IMR-90 (cell line): ENCODE measurements at regions not wholly inside any gene's neighbourhood (a gene's known extent, or its start where the extent isn't known, plus 50 kb on each side); places are given as distances from the start of the nearest gene placed in this dataset.

Source experiments
- ATAC-seq: fragments of 200-7000 bp; cut with Tn5 transposase; 2 replicates; pipeline ENCODE4 v1.9.1; 2020; ENCODE audit warnings: low read depth, mild to moderate bottlenecking, moderate library complexity
- BruUV-seq: library from RNA; stranded (reverse); fragments of 400-500 nt; replicated peaks from 2 replicates; lab custom pipeline; 2021; lab: Mats Ljungman, UMichigan
- CTCF ChIA-PET: fragments of 300-600 bp; formaldehyde crosslinking; extraction: SDS; loops from one replicate; lab custom pipeline; 2021; ENCODE audit warnings: antibody characterized with exemption; lab: Yijun Ruan, JAX
- POLR2A ChIA-PET: fragments of 300-600 bp; sonication (Branson Sonifier 250); formaldehyde crosslinking; loops from one replicate; lab custom pipeline; 2022; ENCODE audit warnings: antibody characterized with exemption; ENCODE audit not compliant: unreplicated experiment; lab: Charles Lee
- DNase-seq: peaks from one replicate; pipeline ENCODE4 v3.0.0; 2013
- H2AFZ ChIP-seq: replicated peaks from 2 replicates; pipeline ENCODE3; 2013; ENCODE audit warnings: low read length, mild to moderate bottlenecking; ENCODE audit not compliant: poor library complexity
- H2AK5ac ChIP-seq: 2 replicates; pipeline ENCODE4 v1.6.1; 2013; ENCODE audit warnings: low read depth, low read length, inconsistent platforms
- H2AK9ac ChIP-seq: replicated peaks from 2 replicates; pipeline ENCODE3; 2013; ENCODE audit warnings: mild to moderate bottlenecking, low read depth, low read length, moderate library complexity; ENCODE audit not compliant: poor library complexity
- H2BK120ac ChIP-seq: 2 replicates; pipeline ENCODE4 v1.6.1; 2013; ENCODE audit warnings: low read depth, low read length, inconsistent platforms
- H2BK15ac ChIP-seq: 3 replicates; pipeline ENCODE4 v1.6.1; 2013; ENCODE audit warnings: low read depth, low read length, inconsistent platforms
- H2BK20ac ChIP-seq: 2 replicates; pipeline ENCODE4 v1.6.1; 2013; ENCODE audit warnings: low read depth, mild to moderate bottlenecking, inconsistent platforms, low read length, moderate library complexity
- H2BK5ac ChIP-seq: 2 replicates; pipeline ENCODE4 v1.6.1; 2013; ENCODE audit warnings: mild to moderate bottlenecking, low read depth, low read length, inconsistent platforms; ENCODE audit not compliant: poor library complexity, severe bottlenecking
- H3K14ac ChIP-seq: replicated peaks from 2 replicates; pipeline ENCODE4 v1.6.1; 2013; ENCODE audit warnings: low read depth, low read length, inconsistent platforms
- H3K18ac ChIP-seq: 2 replicates; pipeline ENCODE4 v1.6.1; 2013; ENCODE audit warnings: low read depth, low read length, control low read depth
- H3K23ac ChIP-seq: 2 replicates; pipeline ENCODE4 v1.6.1; 2013; ENCODE audit warnings: low read depth, low read length, inconsistent platforms
- H3K27ac ChIP-seq: 2 replicates; pipeline ENCODE4 v1.5.1; 2013; ENCODE audit warnings: mild to moderate bottlenecking, control low read depth, low read length; ENCODE audit not compliant: insufficient read depth
- H3K27me3 ChIP-seq: 2 replicates; pipeline ENCODE4 v1.6.1; 2013; ENCODE audit warnings: low read length; ENCODE audit not compliant: control insufficient read depth, insufficient read depth
- H3K36me3 ChIP-seq: 2 replicates; pipeline ENCODE4 v1.6.1; 2013; ENCODE audit warnings: low read length, mixed read lengths; ENCODE audit not compliant: control insufficient read depth, insufficient read depth
- H3K4ac ChIP-seq: 2 replicates; pipeline ENCODE4 v1.6.1; 2013; ENCODE audit warnings: low read depth, low read length, inconsistent platforms
- H3K4me1 ChIP-seq: 2 replicates; pipeline ENCODE4 v1.6.1; 2013; ENCODE audit warnings: low read length, mixed read lengths; ENCODE audit not compliant: control insufficient read depth, insufficient read depth
- H3K4me2 ChIP-seq: 2 replicates; pipeline ENCODE4 v1.6.1; 2013; ENCODE audit warnings: low read depth, mild to moderate bottlenecking, control low read depth, low read length, moderate library complexity
- H3K4me3 ChIP-seq: 2 replicates; pipeline ENCODE4 v1.5.1; 2013; ENCODE audit warnings: low read depth, mild to moderate bottlenecking, control low read depth, low read length, moderate library complexity; ENCODE audit not compliant: insufficient read depth
- H3K56ac ChIP-seq: 2 replicates; pipeline ENCODE4 v1.6.1; 2013; ENCODE audit warnings: low read length, inconsistent platforms; ENCODE audit not compliant: insufficient read depth; ENCODE audit errors: extremely low read depth
- H3K79me1 ChIP-seq, 2 experiments: 2 replicates each; pipeline ENCODE4 v1.6.1; 2013; ENCODE audit warnings: low read length in 2 of 2, inconsistent platforms in 1 of 2, low read depth in 1 of 2
- H3K9ac ChIP-seq: 2 replicates; pipeline ENCODE4 v1.6.1; 2013; ENCODE audit warnings: low read depth, low read length, control low read depth
- H3K9me1 ChIP-seq: 2 replicates; pipeline ENCODE4 v1.6.1; 2013; ENCODE audit warnings: low read length, inconsistent platforms; ENCODE audit not compliant: insufficient read depth
- H3K9me3 ChIP-seq: 2 replicates; pipeline ENCODE4 v1.6.1; 2013; ENCODE audit warnings: low read length; ENCODE audit not compliant: control insufficient read depth, insufficient read depth
- H4K20me1 ChIP-seq: 2 replicates; pipeline ENCODE4 v1.6.1; 2013; ENCODE audit warnings: low read length, inconsistent platforms; ENCODE audit not compliant: insufficient read depth
- H4K5ac ChIP-seq: 2 replicates; pipeline ENCODE4 v1.6.1; 2013; ENCODE audit warnings: mild to moderate bottlenecking, low read depth, low read length, control low read depth
- H4K8ac ChIP-seq, 2 experiments: 2 replicates each; pipeline ENCODE4 v1.6.1; 2013; ENCODE audit warnings: low read depth in 2 of 2, low read length in 2 of 2, control low read depth in 1 of 2, inconsistent platforms in 1 of 2
- H4K91ac ChIP-seq: 2 replicates; pipeline ENCODE4 v1.6.1; 2013; ENCODE audit warnings: low read depth, low read length, inconsistent platforms; ENCODE audit not compliant: insufficient read depth
- CEBPB ChIP-seq: IDR thresholded peaks from 2 replicates; pipeline ENCODE4 v1.6.1; 2012; ENCODE audit warnings: low read depth, low read length, improper control_type of control experiment
- CHD1 ChIP-seq: IDR thresholded peaks from 2 replicates; pipeline ENCODE4 v1.6.1; 2012; ENCODE audit warnings: low read depth, low read length, improper control_type of control experiment
- ELK1 ChIP-seq: fragments of 150-350 bp; IDR thresholded peaks from 2 replicates; pipeline ENCODE4 v1.6.1; 2016; ENCODE audit warnings: low read depth, mild to moderate bottlenecking, low read length, moderate library complexity, borderline replicate concordance
- MAFK ChIP-seq: IDR thresholded peaks from 2 replicates; pipeline ENCODE4 v1.6.1; 2012; ENCODE audit warnings: low read depth, low read length, improper control_type of control experiment
- MAZ ChIP-seq: IDR thresholded peaks from 2 replicates; pipeline ENCODE4 v1.6.1; 2012; ENCODE audit warnings: low read depth, mild to moderate bottlenecking, low read length, improper control_type of control experiment, moderate library complexity, borderline replicate concordance
- MXI1 ChIP-seq: IDR thresholded peaks from 2 replicates; pipeline ENCODE4 v1.6.1; 2012; ENCODE audit warnings: low read depth, mild to moderate bottlenecking, low read length, moderate library complexity, borderline replicate concordance
- RCOR1 ChIP-seq: IDR thresholded peaks from 2 replicates; pipeline ENCODE4 v1.6.1; 2012; ENCODE audit warnings: mild to moderate bottlenecking, low read length, improper control_type of control experiment; ENCODE audit not compliant: insufficient replicate concordance
- SMC3 ChIP-seq: fragments of 150-350 bp; IDR thresholded peaks from 2 replicates; pipeline ENCODE4 v1.6.1; 2016; ENCODE audit warnings: low read depth, mild to moderate bottlenecking, antibody characterized with exemption, low read length, moderate library complexity
- USF2 ChIP-seq: fragments of 150-350 bp; IDR thresholded peaks from 2 replicates; pipeline ENCODE4 v1.6.1; 2017; ENCODE audit warnings: mild to moderate bottlenecking, antibody characterized with exemption, low read length, low read depth
- WGBS, 2 experiments: methylation state at CpG; one replicate each; pipeline versions ENCODE4 v1.1.5 to v1.1.7; 2013; ENCODE audit warnings: missing lambda C conversion rate in 2 of 2; ENCODE audit not compliant: insufficient read length in 1 of 2; ENCODE audit errors: extremely low coverage in 2 of 2; 5-methylcytosine and 5-hydroxymethylcytosine counted together
- dilution Hi-C: fragments of 300-500 bp; cut with HindIII; formaldehyde crosslinking; loops from one replicate; pipeline ENCODE4 v1.14.3; 2018; ENCODE audit warnings: low sequenced_read_pairs; ENCODE audit not compliant: unreplicated experiment
- in situ Hi-C: fragments of 300-500 bp; cut with MboI; formaldehyde crosslinking; loops from 3 replicates; pipeline ENCODE4 v1.14.3; 2019; ENCODE audit warnings: low sequenced_read_pairs, inconsistent platforms, mixed read lengths
- intact Hi-C: fragments of 100-400 bp; cut with micrococcal nuclease; formaldehyde crosslinking; loops from 2 replicates; pipeline ENCODE4 v1.10.0; 2022

GRCh38 chr2:177072090-177072489 lies 140.5 kb upstream of the HNRNPA3 start:
- POLR2A ChIA-PET: no interaction called here
- intact Hi-C loops: no loop called here

More at GRCh38 chr2:177072090-177072489, 140.5 kb upstream of the HNRNPA3 start:
- Histone ChIP-seq H4K8ac (no peak overlapping the region), H3K36me3 (no peaks in the 10 kb centered on the region), H3K9ac (no peak overlapping the region), H3K9me1 (no peaks in the 10 kb centered on the region), H3K23ac (no peak overlapping the region), H2AK9ac (no peak overlapping the region), H3K9me3 (no peaks in the 10 kb centered on the region), H3K27ac (no peak overlapping the region), H3K14ac (no peak overlapping the region), H4K20me1 (no peaks in the 10 kb centered on the region), H2AK5ac (no peak overlapping the region), H3K4me3 (no peak overlapping the region), H4K91ac (no peak overlapping the region), H2BK15ac (no peak overlapping the region), H3K18ac (no peak overlapping the region), H2AFZ (no peak overlapping the region), H3K79me1 (no peaks in the 10 kb centered on the region), H3K27me3 (no peaks in the 10 kb centered on the region), H3K4me2 (no peak overlapping the region), H2BK5ac (no peak overlapping the region), H3K4me1 (no peaks in the 10 kb centered on the region), H2BK20ac (no peak overlapping the region), H3K4ac (no peak overlapping the region), H4K5ac (no peak overlapping the region), H3K56ac (no peak overlapping the region), H2BK120ac (no peak overlapping the region)
- TF ChIP-seq MAFK (no peak), CEBPB (no peak), CHD1 (no peak), MAZ (no peak), USF2 (no peak), SMC3 (no peak), RCOR1 (no peak), MXI1 (no peak), ELK1 (no peak)
- no TSS peak for BruUV-seq
- DNase-seq: no peak
- in situ Hi-C loops (no loop called here), dilution Hi-C loops (no loop called here)
- ATAC-seq: no peak
- CTCF ChIA-PET: no interaction called here
- no CpG with 5 or more reads among the region's 2 CpGs for WGBS, 2 experiments
